Stimulated activated CD4-positive, alpha-beta T cell treated with anti-CD3 and anti-CD28 coated beads, Interleukin-1b, Interleukin-23, amount 100 ng/mL, for 48 hours (primary cell): ENCODE measurements at regions not wholly inside any gene's neighbourhood (a gene's known extent, or its start where the extent isn't known, plus 50 kb on each side); places are given as distances from the start of the nearest gene placed in this dataset.

ENCODE experiments used
- DNase-seq: peaks from one replicate; pipeline ENCODE4 v3.0.0-alpha.2; 2020

DNA sequence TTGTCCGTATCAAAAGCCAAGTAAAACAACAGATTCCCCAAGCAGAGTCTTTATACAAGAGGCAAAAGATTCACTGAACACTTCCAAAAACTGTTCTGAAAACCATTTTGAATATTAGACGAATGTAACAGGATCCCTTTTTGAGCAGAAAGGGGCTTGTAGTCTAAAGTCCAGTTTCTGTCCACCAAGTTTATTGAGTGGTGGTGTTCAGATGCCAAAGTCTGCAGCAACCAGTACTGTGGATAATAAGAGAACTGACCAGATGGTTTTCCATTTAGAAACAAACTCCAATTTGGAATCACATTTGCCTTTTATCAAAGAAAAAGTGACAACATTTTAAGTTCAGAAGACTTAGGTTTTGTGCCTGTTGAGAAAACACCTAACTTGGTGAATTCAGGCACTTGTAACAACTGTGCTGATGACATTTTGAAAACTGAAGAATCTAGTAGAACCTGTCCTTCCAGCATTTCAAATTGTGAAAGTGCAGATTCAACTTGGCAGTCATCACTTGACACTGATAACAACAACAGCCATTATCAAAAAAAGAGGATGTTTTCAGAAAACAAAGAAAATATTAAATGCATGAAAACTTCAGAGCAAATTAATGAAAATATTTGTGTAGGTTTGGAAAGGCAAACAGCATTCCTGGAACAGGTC is 217.1 kb downstream of the CSNK2A3 start:
- DNase-seq = no peak

DNA sequence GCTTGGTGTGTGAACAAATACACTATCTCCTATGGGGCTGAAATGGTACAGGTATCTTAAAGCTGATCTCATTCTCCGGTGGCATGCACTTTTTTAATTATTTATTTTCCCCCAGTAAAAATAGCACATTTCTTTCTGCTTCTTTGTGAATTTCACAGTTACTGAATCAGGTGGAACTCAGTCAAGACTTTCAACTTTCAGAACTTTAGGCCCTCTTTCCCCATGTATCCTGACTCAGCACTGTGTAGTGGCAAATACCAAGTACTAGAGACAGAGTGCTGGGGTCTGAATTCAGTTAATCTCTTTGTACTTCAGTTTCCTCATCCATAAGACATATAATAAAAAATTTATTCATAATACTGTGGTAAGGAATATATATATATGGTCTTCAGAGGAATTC is 223.9 kb downstream of the CSNK2A3 start:
- no peak for DNase-seq

DNA sequence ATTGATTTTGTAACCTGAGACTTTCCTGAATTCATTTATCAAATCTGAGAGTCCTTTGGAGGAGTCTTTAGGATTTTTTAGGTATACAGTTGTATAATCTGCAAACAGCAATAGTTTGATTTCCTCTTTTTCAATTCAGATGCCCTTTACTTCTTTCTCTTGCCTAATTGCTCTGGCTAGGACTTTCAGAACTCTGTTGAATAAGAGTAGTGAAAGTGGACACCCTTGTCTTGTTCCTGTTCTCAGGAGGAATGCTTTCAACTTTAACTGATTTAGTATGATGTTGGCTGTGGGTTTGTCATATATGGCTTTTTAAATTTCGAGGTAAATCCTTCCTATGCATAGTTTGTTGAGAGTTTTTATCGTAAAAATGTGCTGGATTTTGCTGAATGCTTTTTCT is 227.4 kb downstream of the CSNK2A3 start:
- no peak for DNase-seq

DNA sequence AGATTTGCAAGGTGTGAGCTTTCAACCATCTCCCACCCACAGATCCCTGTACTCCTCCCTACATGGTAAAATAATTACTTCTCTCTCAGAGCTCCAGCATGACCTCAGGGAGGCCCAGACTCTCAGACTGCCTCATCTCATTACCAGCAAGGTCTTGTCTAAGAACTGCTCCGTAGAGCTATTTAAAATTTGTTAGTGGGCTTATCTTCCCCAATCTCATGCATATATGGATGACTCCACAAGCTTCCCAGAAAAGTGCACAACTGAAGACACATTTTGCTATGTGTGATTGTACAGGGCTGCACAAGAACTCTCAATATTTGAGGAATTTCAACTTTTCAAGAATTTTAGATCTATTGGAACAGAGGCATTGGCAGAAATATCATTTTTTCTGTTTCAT is 230.3 kb downstream of the CSNK2A3 start:
- DNase-seq = no peak

DNA sequence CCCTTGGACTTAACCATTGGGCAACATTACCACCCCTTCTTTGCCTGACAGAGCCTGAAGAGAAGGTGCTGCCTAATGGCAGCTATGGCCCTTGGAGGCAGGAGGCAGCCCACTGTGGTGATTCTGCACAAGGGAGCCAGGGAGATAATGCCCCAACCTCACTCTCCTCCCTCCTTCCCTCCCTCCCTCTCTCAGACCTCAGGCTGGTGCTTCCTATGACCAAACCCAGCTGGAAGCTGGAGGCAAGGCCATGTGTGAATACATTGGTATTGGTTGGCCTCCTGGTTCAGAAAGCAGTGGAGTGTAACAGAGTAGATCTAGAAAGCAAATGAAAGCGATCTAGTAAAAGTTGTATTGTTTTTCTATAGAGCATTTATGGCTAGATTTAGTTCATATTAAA is 233.1 kb downstream of the CSNK2A3 start:
- DNase-seq = no peak

DNA sequence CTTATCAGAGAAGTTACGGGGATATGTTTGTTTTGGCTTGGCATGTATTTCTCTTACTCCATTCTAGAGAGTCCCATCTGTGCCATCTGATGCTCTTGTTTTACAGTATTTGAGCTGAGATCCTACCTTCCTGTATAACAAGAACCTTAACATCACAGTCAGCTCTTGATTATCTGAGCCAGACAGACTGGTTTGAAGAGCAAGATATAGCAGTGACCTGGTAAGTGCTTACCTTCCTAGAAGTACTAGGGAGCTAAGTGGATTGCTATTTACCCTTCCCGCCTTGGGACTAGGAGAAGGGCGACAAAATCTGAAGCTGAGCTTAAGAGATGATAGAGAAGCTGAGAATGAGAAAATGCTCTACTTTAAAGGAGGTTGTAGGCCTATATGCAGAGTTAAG is 235.3 kb downstream of the CSNK2A3 start:
- DNase-seq = no peak

DNA sequence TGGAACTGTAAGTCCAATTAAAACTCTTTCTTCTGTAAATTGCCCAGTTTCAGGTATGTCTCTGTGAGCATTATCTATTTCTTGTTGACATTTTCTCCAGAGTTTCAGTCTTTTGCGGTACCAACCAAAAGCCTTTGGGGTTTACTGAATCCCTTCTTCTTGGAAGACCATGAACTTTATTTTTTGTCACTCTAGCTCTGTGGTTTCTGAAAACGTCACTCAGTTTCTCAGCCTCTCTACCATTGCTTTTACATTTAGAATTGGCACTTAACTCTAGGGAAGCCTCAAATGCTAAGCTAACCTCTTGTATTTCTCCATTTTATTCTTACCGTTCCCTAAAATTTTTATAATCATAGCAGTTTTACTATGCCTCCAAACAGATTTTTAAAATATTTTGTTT is 237.6 kb downstream of the CSNK2A3 start:
- DNase-seq = no peak

DNA sequence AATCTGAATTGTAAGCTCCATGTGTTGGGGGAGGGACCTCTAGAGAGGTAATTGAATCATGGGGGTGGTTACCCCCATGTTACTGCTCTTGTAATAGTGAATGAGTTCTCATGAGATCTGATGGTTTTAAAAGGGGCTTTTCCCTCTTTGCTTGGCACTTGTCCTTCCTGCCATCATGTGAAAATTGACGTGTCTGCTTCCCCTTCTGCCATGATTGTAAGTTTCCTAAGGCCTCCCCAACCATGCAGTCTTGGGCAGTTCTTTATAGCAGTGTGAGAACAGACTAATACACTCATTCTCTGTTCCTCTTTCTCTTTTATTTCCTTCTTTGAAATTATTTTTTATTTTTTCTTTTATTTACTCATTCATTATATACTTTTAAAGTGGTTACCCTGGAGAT is 239.4 kb downstream of the CSNK2A3 start:
- no peak for DNase-seq

DNA sequence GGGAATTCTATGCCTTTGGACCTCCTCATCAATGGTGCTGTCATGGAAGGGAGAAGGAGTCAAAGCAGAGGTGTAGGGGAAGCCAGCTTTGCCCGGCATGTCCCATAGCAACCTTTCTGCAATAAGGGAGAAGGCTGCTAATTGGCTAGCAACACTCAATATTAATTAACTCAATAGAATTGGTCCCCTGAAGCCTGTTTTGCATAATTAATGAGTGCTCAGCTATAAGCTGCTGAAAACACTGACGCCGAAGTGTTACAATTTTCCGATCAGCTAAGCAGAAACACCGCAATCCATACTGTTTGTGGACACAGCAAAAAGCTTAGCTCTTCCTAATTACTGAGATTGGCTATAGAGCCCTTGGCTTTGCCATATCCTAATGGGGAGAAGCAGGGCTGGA is 245.0 kb downstream of the CSNK2A3 start:
- no peak for DNase-seq

DNA sequence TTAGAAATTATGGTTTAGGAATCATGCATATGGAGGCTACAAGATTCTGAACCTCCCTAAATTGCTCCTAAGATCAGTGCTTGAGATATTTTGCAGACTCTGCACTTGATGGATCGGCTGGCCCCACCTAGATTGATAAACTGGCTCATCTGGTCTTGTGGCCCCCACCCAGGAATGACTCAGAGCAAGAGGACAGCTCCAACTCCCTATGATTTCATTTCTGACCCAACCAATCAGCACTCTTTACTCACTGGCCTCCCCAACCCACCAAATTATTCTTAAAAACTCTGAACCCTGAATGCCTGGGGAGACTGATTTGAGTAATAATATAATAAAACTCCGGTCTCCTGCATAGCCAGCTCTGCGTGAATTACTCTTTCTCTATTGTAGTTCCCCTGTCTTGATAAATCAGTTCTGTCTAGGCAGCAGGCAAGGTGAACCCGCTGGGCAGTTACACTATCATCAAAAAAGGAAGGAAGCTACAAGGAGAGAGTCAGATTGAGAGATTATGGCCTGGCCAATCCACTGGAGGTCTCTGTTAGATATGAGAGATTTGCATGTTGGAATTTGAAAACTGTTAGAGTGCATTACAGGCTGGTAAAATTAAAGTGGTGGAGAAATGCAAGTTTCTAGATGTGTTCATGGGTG is 245.8 kb downstream of the CSNK2A3 start:
- no peak for DNase-seq

DNA sequence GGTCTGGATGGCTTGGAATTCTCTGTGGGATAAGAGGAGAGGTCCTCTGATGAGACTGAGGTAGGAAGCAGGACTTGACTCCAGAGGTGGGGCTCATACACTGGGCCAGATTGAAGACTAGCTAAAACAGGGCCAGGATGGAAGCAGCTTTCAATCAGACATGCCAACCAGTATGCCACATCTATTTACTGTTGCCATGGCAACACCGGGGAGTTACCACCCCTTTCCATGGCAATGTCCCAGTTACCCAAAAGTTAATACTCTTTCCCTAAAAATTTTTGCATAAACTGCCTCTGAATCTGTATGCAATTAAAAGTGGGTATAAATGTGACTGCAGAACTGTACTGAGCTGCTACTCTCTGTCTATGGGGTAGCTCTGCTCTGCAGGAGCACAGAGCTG is 247.5 kb upstream of the ZBED5 start:
- DNase-seq = no peak

DNA sequence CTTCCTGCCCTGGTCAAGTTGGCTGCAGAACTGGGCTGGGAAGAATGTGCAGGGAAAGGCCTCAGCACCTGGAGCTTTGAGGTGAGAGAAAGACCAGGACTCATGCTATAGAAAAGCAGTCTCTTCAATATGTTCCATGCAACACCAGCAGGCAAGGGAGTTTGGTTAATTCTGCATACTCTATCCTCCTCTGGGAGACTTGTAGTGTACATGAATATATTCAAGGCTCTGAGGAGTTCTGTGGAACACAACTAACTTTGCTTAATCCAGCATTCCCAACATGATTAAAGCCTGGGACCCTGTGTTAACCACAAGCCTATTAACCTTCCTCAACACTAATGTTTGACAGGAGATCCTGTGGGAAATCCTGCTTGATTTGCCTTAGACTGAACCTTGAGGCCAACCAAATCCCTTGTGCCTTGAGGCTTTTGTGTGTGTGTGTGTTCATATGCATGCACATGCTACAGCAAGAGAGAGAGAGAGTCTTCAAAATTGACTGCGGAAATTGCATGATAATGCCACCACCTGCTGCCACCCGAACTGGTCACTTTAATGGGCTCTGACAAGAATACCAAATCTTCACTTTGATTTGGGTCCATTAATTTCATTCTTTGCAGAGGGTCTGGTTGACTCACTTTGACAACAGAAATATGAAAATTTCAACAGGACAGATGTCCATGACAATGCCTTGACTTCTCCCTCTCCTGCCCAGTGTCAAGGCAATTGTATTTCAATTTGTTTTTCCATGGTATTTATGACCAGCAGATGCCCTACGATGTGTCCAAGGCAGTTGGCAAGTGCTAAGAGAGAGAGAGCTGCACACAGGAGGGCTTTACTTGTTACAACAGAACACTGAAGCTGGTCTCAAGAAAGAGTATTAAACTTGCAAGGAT is 238.2 kb upstream of the ZBED5 start:
- no peak for DNase-seq

DNA sequence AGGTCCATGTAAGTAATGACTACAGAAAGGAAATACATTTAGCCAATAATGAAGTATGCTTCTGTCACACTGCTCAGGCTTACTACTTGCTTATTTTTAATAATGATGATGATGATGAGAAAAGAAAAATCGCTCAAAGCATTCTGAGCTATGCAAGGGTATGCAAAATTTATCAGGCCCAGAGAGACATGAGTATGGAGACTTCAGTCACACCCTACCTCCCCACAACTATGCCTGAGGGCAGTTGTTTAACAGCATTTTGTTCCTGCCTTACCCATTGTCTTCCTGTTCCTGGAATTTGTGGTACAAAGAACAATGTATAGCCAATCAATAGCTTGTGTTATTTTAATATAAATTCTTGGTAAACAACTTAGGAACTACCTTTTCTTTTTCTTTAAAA is 232.6 kb upstream of the ZBED5 start:
- DNase-seq = no peak

DNA sequence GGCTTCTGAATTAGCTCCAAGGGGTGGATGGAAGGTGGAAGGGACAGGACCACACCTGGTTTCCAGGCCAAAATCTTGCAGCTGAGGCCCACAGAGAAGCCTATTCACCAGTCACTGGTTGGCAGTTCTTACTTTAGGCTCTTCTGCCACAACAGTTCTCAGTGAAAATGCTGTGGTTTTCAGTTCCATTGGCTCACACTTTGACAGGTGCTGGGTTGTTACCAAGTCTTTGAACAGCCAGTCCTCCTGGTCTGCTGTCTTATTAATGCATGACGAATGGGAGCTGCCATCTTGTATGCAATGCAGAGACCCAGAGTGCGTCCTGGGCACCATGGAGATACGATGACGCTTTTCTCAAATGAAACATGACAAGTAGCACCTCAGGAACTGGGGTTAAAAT is 232.0 kb upstream of the ZBED5 start:
- DNase-seq = no peak

DNA sequence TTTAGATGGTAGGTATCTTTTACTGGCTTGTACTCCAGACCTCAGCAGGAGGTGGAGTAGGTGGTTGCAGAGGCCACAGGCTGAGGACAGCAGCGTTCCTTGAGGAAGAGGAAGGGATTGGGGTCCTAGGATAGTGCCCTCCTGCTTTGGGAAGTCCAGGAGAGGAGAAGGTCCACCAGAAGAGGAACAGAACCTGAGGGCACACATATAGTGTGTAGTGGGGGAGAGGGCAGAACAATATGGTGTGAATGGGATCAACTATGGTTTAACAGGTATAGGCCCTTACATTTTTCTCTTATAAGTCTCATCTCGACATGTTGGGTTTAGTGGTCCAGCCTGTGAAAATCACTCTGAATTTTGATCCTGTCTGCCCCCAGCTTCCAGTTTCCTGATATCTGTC is 229.1 kb upstream of the ZBED5 start:
- DNase-seq = no peak

DNA sequence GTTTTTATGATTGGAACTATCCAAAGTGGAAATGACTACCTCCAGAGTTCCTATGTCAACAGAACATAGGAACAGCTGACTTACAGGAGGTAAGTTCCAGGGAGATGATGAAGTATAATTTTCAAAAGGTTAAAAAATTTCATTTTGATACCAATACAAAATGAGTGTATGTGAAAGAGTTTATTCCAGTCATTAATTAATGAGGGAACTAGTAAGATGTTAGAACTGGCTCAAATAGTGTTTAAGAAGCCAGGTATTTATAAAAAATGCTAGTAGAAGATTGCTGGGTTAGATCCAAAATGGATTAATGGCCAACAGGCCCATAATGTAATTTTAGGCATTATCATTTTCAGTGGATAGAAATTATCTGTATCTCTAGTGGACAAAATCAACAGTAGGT is 227.7 kb upstream of the ZBED5 start:
- no peak for DNase-seq

DNA sequence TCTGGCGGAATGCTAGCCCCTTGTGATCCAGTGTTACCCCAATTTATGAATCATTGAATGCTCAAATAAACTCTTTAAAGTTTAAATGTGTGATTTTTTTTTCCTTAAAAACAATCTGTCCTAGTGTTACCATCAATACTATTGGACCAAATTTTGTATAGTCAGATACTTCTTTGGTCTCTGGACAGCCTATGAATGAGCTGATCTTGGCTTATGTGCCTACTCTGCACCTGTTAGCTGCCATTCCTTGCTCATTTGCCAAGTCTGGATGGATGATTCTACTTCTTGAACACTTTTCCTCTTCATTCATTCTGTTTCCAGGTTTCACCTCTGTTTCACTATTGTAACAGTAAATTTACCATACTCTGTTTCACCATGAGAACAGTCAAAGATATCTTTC is 226.5 kb upstream of the ZBED5 start:
- no peak for DNase-seq

DNA sequence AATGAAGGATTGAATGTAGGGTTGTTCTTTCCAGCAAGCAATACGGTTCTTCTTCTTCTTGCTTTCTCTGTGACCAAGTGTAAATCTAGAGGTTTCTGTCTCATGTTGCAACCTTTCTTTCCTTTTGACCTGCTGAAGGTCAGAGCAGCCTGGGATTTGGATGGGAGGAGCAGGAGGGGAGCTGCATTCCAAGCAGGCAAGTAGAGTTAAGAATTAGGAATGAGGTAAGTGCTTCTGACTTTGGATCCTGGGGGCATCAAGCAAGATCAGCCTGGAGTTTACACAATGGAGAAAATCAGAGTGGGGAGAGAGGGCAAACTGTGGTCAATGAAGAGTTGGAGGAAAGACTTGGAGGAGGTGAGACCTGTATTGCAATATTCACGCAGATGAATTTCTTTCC is 225.6 kb upstream of the ZBED5 start:
- DNase-seq = no peak

DNA sequence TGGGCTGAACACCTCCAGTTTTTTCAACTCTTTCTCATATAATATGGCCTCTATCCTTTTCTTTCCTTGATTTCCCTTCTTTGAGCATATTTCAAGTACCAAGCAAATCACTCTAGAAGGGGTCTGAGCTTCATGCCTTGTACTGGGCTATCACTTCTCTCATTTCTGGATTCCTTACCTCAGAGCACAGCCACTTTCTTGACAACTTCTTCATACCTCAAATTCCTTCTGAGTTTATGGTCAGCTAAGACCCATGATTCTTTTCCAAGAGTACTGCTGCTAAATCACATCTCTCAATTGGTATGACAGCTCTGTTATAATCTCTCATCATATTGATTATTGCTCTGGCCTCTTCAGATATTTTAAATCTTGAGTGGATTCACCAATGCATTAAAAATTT is 224.8 kb upstream of the ZBED5 start:
- no peak for DNase-seq

DNA sequence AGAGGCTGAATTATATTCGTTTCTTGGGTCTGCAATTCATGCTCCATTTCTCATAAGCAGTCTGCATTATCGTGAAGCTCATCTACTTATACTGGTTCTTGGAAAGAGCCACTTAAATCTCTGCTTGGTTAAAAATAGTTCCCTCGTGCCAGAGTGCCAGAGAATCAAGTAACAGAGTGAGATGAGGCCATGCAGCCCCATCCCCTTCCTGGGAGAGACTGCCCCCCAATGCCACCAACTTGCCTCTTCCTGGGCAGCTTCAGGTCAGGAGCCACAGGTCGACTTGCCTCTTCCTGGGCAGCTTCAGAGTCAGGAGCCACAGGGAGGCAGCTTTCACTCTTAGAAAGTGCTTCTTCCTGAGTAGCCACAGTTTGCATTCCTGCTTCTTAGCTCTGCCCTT is 223.9 kb upstream of the ZBED5 start:
- no peak for DNase-seq

DNA sequence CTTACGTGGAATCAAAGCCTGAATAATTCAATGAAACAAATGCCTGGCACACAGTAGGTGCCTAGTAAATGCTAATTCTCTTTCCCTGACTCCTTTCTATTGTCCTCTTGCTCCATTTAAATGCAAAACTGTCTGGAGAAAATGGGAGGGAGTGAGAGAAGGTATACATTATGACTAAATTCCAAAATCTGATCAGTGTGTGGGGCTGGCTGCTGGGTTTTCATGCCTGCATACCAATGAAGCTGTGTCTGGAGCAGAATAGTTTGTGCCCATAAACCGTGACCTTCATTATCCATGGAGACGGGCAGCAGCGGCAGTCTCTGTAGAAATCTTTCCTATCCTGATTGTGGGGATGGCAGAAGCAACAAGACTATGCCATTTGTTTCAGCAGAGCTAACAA is 223.4 kb upstream of the ZBED5 start:
- DNase-seq = no peak

DNA sequence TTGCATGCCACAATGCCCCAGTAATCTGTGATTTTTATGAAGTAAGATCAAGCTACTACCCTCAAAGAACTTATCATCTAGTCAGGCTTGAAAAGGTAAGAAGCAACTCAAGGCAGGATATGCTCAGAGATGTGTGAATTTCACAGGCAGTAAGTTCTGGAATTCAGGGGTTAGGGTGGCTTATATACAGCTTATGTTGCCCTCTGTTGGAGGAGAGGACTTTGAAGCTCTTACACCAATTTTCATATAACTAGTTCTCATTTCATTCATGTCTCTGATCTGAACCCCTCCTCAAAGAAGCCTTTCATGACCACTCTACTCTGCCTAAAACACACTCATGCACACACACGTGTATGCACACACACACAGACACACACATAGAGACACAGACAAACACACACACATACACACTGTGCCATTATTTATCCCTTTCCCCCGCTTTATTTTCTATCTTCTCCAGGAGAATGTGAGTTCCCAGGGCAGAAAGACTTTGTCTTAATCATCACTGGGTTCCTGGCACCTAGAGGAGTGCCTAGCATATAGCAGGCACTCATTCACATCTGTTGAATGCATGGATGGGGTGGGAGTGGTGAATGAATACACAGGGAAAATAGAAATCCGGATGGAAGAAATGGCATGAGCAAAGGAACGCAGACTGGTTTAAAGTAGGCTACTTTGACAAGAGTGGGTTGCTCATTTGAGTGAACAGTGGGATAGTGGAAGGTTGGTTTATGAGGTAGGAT is 220.7 kb upstream of the ZBED5 start:
- no peak for DNase-seq

DNA sequence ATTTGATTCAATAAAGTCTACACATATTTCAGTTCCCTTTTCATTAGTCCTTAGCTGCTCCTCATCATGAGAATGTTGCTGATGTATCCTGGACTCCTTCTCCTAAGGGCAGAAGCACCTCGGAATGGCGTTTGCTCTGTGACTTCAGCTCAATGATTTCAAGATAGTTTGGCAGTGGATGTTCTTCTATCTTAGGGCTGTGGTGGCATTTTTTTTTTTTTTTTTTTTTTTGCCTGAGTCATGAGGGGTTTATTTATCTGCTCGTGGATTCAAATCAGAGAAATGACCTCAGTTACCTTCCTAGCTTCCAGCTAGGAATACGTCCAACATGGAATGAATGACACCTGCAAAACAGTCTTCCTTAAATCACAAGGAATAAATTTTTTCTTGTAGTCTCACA is 220.0 kb upstream of the ZBED5 start:
- no peak for DNase-seq

DNA sequence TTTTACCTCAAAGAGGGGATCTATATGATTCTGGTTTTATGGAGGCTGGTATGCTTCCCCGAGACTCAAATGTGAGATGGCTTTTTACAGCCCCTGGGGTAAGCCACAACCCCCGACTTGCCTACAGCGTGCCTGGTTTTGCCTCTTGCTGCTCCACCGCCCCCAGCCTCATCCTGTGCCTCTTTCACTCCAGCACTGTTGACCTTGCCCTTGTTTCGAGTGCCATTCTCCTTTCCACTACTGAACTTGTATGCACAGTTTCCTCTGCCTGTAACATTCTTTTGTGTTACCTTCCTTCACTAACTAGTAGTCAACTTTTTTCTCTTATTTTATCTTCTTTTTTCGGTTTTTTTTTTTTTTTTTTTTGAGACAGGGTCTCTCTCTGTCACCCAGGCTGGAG is 219.0 kb upstream of the ZBED5 start:
- DNase-seq = no peak
